H1 (cell line): ENCODE measurements at regions not wholly inside any gene's neighbourhood (a gene's known extent, or its start where the extent isn't known, plus 50 kb on each side); places are given as distances from the start of the nearest gene placed in this dataset.

Source experiments
- BACH1 ChIP-seq: IDR thresholded peaks from 2 replicates; pipeline ENCODE4 v1.6.1; 2012; ENCODE audit warnings: low read length, improper control_type of control experiment
- CHD1 ChIP-seq: IDR thresholded peaks from 2 replicates; pipeline ENCODE4 v1.6.1; 2012; ENCODE audit warnings: low read depth, low read length, improper control_type of control experiment
- CHD2 ChIP-seq: IDR thresholded peaks from 2 replicates; pipeline ENCODE4 v1.6.1; 2012; ENCODE audit warnings: low read length, improper control_type of control experiment
- E2F6 ChIP-seq: IDR thresholded peaks from 2 replicates; pipeline ENCODE4 v1.6.1; 2012; ENCODE audit warnings: inconsistent platforms
- KDM5A ChIP-seq: fragments of 200-600 bp; IDR thresholded peaks from 2 replicates; pipeline ENCODE4 v1.7.1; 2012; ENCODE audit warnings: mild to moderate bottlenecking, low read length, inconsistent platforms, mixed read lengths
- POU5F1 ChIP-seq: IDR thresholded peaks from 2 replicates; pipeline ENCODE4 v1.6.1; 2011; ENCODE audit warnings: low read depth, mild to moderate bottlenecking, low read length, moderate library complexity
- RXRA ChIP-seq: IDR thresholded peaks from 2 replicates; pipeline ENCODE4 v1.6.1; 2011; ENCODE audit warnings: low read depth, mild to moderate bottlenecking, low read length, moderate library complexity; ENCODE audit not compliant: insufficient read depth
- SRF ChIP-seq: IDR thresholded peaks from 2 replicates; pipeline ENCODE4 v1.6.1; 2011; ENCODE audit warnings: mild to moderate bottlenecking, low read depth, low read length, moderate library complexity
- TBP ChIP-seq: IDR thresholded peaks from 2 replicates; pipeline ENCODE4 v1.6.1; 2011; ENCODE audit warnings: low read depth, low read length, improper control_type of control experiment
- TCF12 ChIP-seq: IDR thresholded peaks from 2 replicates; pipeline ENCODE4 v1.6.1; 2011; ENCODE audit warnings: low read depth, mild to moderate bottlenecking, low read length
- TEAD4 ChIP-seq: IDR thresholded peaks from 2 replicates; pipeline ENCODE4 v1.6.1; 2012; ENCODE audit warnings: low read depth, low read length, inconsistent platforms, mixed read lengths

DNA sequence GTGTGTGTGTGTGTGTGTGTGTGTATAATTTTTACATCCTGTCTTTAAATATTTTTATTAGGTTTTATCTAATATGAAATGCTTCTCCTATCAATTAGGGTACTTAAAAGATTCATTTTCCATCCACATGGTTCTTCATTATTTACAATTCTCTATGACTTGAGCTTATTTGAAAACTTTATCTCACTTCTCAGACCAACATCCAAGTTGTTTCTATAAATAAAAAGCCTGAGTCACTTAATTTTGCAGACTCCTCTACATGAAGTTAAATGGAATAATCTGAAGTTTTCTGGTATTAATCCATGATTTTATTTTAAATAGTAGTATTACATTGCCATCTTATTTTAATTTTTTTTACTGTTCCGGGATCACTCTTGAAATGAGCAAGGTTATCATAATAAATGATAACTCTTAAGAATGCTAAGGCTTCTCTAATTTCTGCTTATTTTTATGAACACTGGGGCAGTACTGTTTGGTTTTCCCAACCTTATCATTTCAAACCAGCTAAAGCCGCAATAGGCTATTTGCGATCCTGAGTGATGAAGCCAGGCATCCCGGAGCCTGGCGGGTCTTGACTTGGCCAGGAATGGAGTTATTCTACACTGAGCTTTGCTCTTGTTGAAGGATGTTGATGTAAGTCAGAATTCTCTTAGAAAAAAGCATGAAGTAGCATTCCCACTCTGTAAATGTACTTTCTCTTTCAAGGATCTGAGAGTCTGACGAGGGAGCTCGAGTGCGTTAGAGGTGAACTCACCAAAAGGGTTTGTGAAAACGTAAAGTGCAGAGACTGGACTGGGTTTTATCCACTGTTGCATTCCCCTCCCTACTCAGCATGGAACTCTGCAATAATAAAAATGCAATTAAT, 220.2 kb upstream of the LRTM1 start (continued):
- no peak for TF ChIP-seq E2F6
- TF ChIP-seq KDM5A: no peak
- TF ChIP-seq RXRA: no peak
- TF ChIP-seq POU5F1: no peak
- no peak for TF ChIP-seq TCF12
- TF ChIP-seq TEAD4: no peak
- TF ChIP-seq SRF: no peak
- TF ChIP-seq TBP: no peak
- TF ChIP-seq CHD2: no peak
- no peak for TF ChIP-seq BACH1
- no peak for TF ChIP-seq CHD1
